Panc1 (cell line): ENCODE measurements at regions not wholly inside any gene's neighbourhood (a gene's known extent, or its start where the extent isn't known, plus 50 kb on each side); places are given as distances from the start of the nearest gene placed in this dataset.

Source experiments
- ATAC-seq: fragments of 200-7000 bp; cut with Tn5 transposase; 2 replicates; pipeline ENCODE4 v1.9.1; 2020; ENCODE audit warnings: mild to moderate bottlenecking, moderate library complexity
- BruUV-seq: library from RNA; stranded (reverse); fragments of 400-500 nt; replicated peaks from 2 replicates; lab custom pipeline; 2021; lab: Mats Ljungman, UMichigan
- CTCF ChIA-PET: fragments of 300-600 bp; sonication (Branson Sonifier 250); formaldehyde crosslinking; loops from one replicate; lab custom pipeline; 2022; ENCODE audit warnings: antibody characterized with exemption; lab: Charles Lee
- POLR2A ChIA-PET: fragments of 300-600 bp; sonication (Branson Sonifier 250); formaldehyde crosslinking; loops from one replicate; lab custom pipeline; 2022; ENCODE audit warnings: antibody characterized with exemption; lab: Charles Lee
- DNase-seq: peaks from one replicate; pipeline ENCODE4 v3.0.0-alpha.2; 2010; ENCODE audit warnings: low read depth, low spot score
- H3K27ac ChIP-seq: 2 replicates; pipeline ENCODE4 v1.5.1; 2011; ENCODE audit warnings: mild to moderate bottlenecking, low read length, inconsistent platforms
- H3K27me3 ChIP-seq: fragments of 200-500 bp; sonication (Bioruptor generic); 2 replicates; pipeline ENCODE4 v1.6.0; 2014; ENCODE audit warnings: low read length, inconsistent platforms; ENCODE audit not compliant: control insufficient read depth, insufficient read depth
- H3K36me3 ChIP-seq: fragments of 200-500 bp; sonication (Bioruptor generic); 2 replicates; pipeline ENCODE4 v1.5.1; 2014; ENCODE audit warnings: inconsistent platforms, mild to moderate bottlenecking, low read length, moderate library complexity; ENCODE audit not compliant: control insufficient read depth, insufficient read depth
- H3K4me1 ChIP-seq: 2 replicates; pipeline ENCODE4 v1.5.1; 2011; ENCODE audit warnings: inconsistent platforms, mild to moderate bottlenecking, low read length, moderate library complexity; ENCODE audit not compliant: control insufficient read depth, insufficient read depth
- H3K4me3 ChIP-seq, 2 experiments: 2 replicates each; pipeline ENCODE4 v1.5.1; 2011 to 2012; ENCODE audit warnings: low read depth in 2 of 2, low read length in 2 of 2, mild to moderate bottlenecking in 2 of 2, inconsistent platforms in 1 of 2, moderate library complexity in 1 of 2
- H3K9me3 ChIP-seq: fragments of 200-500 bp; sonication (Bioruptor generic); 2 replicates; pipeline ENCODE4 v1.5.1; 2014; ENCODE audit warnings: low read depth, mild to moderate bottlenecking, inconsistent platforms, low read length, moderate library complexity; ENCODE audit not compliant: control insufficient read depth, insufficient read depth
- CTCF ChIP-seq: fragments of 450-650 bp; IDR thresholded peaks from 2 replicates; pipeline ENCODE4 v1.5.1; 2017; ENCODE audit warnings: mild to moderate bottlenecking
- POLR2AphosphoS5 ChIP-seq: IDR thresholded peaks from 2 replicates; pipeline ENCODE4 v1.6.1; 2012; ENCODE audit warnings: mild to moderate bottlenecking, low read depth, low read length, moderate library complexity
- REST ChIP-seq, 2 experiments: IDR thresholded peaks; 2 replicates each; pipeline ENCODE4 v1.6.1; 2011 to 2012; ENCODE audit warnings: low read depth in 2 of 2, control low read depth in 1 of 2, low read length in 1 of 2, mild to moderate bottlenecking in 1 of 2, moderate library complexity in 1 of 2; ENCODE audit not compliant: insufficient read depth in 1 of 2
- SIN3A ChIP-seq: IDR thresholded peaks from 2 replicates; pipeline ENCODE4 v1.6.1; 2012; ENCODE audit warnings: low read depth, mild to moderate bottlenecking, low read length, moderate library complexity, borderline replicate concordance; ENCODE audit not compliant: insufficient read depth
- TCF7L2 ChIP-seq: IDR thresholded peaks from 2 replicates; pipeline ENCODE4 v1.6.1; 2011; ENCODE audit warnings: mild to moderate bottlenecking, low read depth, low read length, inconsistent platforms
- in situ Hi-C: cut with HindIII; loops from 2 replicates; pipeline ENCODE4 v1.10.0; 2016; ENCODE audit warnings: low sequenced_read_pairs, low pct_unique_long_range_greater_than_20kb
- intact Hi-C: fragments of 100-400 bp; cut with micrococcal nuclease; formaldehyde crosslinking; loops from one replicate; pipeline ENCODE4 v1.10.0; 2022; ENCODE audit not compliant: unreplicated experiment

GRCh38 chr13:111008351-111008750, 93.5 kb upstream of the ANKRD10 start:
- Histone ChIP-seq H3K4me1 (no peaks in the 10 kb centered on the region), H3K27ac (no peak overlapping the region), H3K4me3 (no peak overlapping the region), H3K36me3 (no peaks in the 10 kb centered on the region), H3K9me3 (no peaks in the 10 kb centered on the region), H3K27me3 (no peaks in the 10 kb centered on the region)
- in situ Hi-C loops (no loop called here), intact Hi-C loops (no loop called here)
- no peak for ATAC-seq
- no peak for DNase-seq
- TF ChIP-seq CTCF (no peak), SIN3A (no peak), POLR2AphosphoS5 (no peak), REST (IDR thresholded peaks at IDR 0.05; ENCODE audit: insufficient read depth in 1 of 2, low read depth in 2 of 2, low read length in 1 of 2) (no peak), TCF7L2 (no peak)
- ChIA-PET CTCF (no interaction called here), POLR2A (no interaction called here)
- no TSS peak for BruUV-seq

- intact Hi-C loops: no loop called here
- Histone ChIP-seq H3K9me3 (no peaks in the 10 kb centered on the region), H3K4me3 (no peak overlapping the region), H3K27me3 (no peaks in the 10 kb centered on the region), H3K27ac (no peak overlapping the region), H3K36me3 (no peaks in the 10 kb centered on the region), H3K4me1 (no peaks in the 10 kb centered on the region)
- no peak for ATAC-seq
- in situ Hi-C loops: no loop called here
- POLR2A ChIA-PET: no interaction called here
- CTCF ChIA-PET: no interaction called here
- DNase-seq: no peak
- TF ChIP-seq CTCF: no peak
- no peak for TF ChIP-seq SIN3A
- TF ChIP-seq REST (IDR thresholded peaks at IDR 0.05; ENCODE audit: insufficient read depth in 1 of 2, low read depth in 2 of 2, low read length in 1 of 2): no peak
- BruUV-seq: no TSS peak
Measured at GRCh38 chr13:111007209-111007608, 92.3 kb upstream of the ANKRD10 start.
